ENCODE measurements at regions not wholly inside any gene's neighbourhood (a gene's known extent, or its start where the extent isn't known, plus 50 kb on each side); places are given as distances from the start of the nearest gene placed in this dataset.

- DNase-seq (ENCODE audit: low spot score) = no peak
Observed at GRCh38 chr12:95411466-95411865, 62.5 kb upstream of the METAP2 start.

GRCh38 chr12:95412482-95413311, 61.3 kb upstream of the METAP2 start:
- DNase-seq (ENCODE audit: low spot score) = peak; percentile 71

- no peak for DNase-seq (ENCODE audit: low spot score)
Observed at GRCh38 chr12:95413576-95413975, 60.4 kb upstream of the METAP2 start.

GRCh38 chr12:95415451-95415850, 58.5 kb upstream of the METAP2 start:
- DNase-seq (ENCODE audit: low spot score) = no peak

GRCh38 chr12:95416111-95416636, 57.8 kb upstream of the METAP2 start:
- no peak for DNase-seq (ENCODE audit: low spot score)

GRCh38 chr12:95417372-95417771, 56.6 kb upstream of the METAP2 start:
- DNase-seq (ENCODE audit: low spot score) = no peak

- no peak for DNase-seq (ENCODE audit: low spot score)
Observed at GRCh38 chr12:95418142-95418541, 55.8 kb upstream of the METAP2 start.

Data from kidney tubule cell (primary cell).